GM21515 (cell line): ENCODE measurements at regions not wholly inside any gene's neighbourhood (a gene's known extent, or its start where the extent isn't known, plus 50 kb on each side); places are given as distances from the start of the nearest gene placed in this dataset.

ENCODE experiments used
- ATAC-seq: cut with Tn5 transposase; IDR thresholded peaks from one replicate; pipeline ENCODE4 v1.9.1; 2021; ENCODE audit not compliant: unreplicated experiment

DNA sequence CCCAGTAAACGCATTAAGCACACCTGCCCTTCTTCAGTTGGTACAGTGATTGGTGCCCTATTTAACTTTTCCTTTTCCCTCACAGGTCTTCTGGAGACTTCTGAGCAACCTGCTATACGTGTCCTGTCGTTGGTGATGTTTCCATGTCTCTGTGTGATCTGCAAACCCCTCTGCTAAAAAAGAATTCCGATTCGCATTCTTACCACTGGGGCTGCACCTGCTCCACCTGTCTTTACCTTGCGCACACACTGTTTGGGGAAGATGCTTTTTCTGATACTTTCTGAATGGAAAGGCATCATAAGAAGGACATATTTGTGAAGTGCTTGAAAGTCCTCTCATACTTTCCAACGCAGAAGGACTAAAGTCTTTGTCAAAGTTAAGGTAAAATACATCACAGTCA is 323.9 kb upstream of the SOX11 start:
- no peak for ATAC-seq

- no peak for ATAC-seq
Measured at GRCh38 chr2:5369510-5369909, 322.7 kb upstream of the SOX11 start.

DNA sequence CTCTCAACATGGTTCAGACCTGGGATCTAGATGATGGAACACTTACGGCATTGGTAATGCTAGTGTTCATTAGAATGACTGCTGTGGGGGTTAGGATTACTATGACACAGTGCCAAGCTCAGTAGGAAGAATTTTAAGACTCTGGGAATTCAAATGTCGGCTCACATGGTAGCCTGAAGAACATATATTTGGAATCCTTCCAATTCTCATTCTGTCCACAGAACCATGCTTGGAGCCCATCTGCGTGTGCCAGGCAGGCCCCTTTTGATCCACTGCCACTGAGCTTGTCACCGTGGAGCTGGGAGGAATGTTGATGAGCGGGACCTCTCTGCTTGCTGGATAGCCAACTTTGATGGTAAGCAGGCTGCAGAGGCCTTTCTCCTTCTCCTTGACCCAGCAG is 322.0 kb upstream of the SOX11 start:
- ATAC-seq = no peak

- no peak for ATAC-seq
Measured at GRCh38 chr2:5372141-5372540, 320.0 kb upstream of the SOX11 start.

- no peak for ATAC-seq
Measured at GRCh38 chr2:5373200-5373599, 319.0 kb upstream of the SOX11 start.

DNA sequence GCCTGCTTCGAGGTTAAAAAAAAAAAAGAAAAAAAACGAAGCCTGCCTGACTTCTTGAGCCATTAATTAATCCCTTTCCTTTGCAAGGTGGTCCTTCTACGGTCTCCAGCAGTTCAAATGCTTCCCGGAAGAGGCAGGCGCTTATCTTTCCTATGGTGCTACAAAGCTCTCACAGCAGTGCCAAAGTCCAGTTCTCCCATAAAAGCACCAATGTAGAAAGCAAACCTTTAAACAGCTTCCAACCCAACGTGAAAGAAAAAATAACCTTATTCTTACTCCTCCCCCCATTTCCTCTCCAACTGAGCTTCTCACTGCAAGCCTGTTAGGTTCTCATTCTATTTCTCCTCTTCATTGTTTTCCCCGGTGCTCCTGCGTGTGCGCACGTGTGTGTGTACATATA is 317.4 kb upstream of the SOX11 start:
- ATAC-seq = no peak

- no peak for ATAC-seq
Measured at GRCh38 chr2:5377323-5377722, 314.9 kb upstream of the SOX11 start.

DNA sequence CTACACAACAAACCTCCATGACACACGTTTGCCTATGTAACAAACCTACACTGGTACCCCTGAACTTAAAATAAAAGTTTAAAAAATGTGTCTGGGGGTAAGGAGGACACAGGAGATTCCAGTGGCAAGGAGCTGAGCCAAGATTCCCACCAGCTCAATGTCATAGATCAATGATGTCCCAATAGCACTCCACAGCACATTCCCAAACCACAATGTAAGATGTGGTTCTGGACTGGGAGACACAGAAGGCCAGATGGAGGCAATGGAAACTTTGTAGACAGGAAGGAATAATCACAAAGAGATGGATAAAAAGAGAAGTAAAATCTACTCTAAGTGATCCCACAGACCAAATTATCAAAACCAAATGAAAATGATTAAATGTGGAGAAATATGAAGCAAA is 312.4 kb upstream of the SOX11 start:
- ATAC-seq = no peak

GRCh38 chr2:5385596-5385995 is 306.6 kb upstream of the SOX11 start:
- ATAC-seq = no peak

DNA sequence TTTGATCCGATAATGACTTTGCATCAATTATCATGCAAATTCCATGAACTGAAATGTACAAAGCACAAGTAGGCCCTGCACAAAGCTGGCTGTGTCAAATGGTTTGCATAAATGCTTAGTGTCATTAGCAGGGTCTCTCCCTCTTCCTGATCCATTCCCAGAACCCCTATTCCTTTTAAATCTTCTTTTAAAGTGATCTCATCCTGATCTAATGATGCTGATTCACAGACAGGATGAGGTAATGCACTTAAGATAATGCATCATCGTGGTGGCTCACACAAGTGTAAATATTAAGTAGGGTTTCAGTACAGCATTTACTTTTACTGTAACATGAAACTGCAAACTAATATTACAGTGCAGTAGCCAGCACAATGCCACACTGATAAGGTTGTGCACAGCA is 304.8 kb upstream of the SOX11 start:
- no peak for ATAC-seq

GRCh38 chr2:5389740-5390139 is 302.4 kb upstream of the SOX11 start:
- ATAC-seq = no peak

DNA sequence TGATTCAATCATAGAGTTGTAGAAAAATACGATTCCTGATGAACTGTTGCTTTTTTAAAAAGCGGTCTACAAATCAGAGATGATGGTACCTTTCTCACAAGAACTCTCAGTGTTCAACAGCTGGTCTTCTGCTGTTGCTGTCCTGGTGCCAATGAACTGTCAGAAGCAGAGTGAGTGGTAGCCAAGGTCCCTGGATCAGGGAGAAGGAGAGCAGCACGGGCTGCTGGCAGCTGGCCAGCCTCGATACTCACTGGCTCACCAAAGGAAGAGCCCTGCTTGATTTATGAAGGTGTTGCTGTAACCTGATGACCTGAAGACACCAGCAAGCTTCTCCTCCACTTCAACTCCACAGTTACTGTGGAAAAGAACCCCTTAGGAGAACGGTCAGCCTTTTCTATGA is 300.8 kb upstream of the SOX11 start:
- no peak for ATAC-seq

GRCh38 chr2:5392658-5393057 is 299.5 kb upstream of the SOX11 start:
- no peak for ATAC-seq

GRCh38 chr2:5393474-5393873 is 298.7 kb upstream of the SOX11 start:
- no peak for ATAC-seq

DNA sequence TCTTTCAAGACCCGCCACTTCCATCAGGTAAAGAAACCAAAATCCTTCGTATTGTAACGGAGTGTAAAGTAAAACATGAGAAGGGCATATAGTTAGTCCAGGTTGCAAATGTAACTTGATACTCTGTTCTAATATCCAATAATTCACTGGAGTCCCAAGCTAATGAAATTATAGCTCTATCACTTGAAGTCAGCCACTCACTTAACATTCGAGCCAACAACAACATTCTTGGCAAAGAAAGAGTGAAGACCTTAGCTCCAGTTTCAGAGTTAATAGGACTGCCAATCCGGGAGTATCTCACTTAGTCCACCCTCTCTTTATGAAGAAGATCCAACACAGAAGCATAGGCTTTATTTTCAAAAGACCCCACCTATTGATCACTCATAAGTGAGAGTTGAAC is 298.0 kb upstream of the SOX11 start:
- ATAC-seq = no peak

DNA sequence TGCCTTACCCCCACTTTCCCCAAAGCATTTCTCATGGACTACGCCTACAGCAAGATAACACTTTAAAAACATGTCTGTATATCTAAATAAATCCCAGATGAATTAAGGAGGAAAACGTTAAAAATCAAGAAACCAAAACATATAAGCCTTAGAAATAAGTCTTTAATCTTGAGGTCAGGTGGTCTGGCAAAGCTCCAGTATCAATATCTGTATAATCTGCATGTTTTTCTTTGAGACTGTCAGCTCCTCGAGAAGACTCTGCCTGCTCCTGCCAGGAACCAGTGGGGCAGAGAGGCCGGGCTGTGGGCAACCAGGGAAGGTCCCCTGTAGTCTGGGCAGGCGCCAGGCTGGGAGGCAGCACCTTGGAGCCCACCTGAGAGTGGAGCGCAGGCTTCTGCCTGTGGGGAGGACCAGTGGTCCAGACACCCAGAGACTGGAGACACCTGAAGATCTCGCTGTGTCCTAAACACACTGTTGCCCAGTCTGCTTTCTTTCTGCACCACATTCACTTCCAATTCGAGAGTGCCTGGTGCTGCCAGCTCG is 291.0 kb upstream of the SOX11 start:
- no peak for ATAC-seq

- ATAC-seq = no peak
Measured at GRCh38 chr2:5403392-5403791, 288.8 kb upstream of the SOX11 start.

DNA sequence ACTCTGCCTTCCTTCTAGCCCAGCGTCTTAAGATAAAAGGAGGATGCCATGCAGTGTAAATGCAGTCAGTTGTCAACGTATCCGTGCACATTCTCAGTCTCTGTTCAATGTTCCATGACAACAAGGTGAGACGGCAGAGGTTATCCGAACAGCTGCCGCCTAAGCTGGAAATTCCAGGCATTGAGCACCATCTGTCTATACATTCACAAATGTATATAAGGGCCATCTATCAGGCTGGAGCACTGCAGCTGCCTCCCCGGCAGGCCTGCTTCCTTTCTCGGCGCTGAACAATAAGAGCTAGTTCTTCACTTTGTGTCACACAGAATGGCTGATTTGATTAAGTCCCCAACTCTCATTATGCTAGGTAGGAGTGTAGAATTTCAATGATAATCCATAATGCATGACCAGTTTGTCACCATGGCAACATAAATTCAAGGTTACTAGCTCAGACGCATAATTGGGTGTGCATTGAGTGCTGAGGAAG is 282.2 kb upstream of the SOX11 start:
- no peak for ATAC-seq

- ATAC-seq = no peak
Measured at GRCh38 chr2:5410991-5411700, 281.0 kb upstream of the SOX11 start.

GRCh38 chr2:5412001-5412400 is 280.2 kb upstream of the SOX11 start:
- no peak for ATAC-seq

DNA sequence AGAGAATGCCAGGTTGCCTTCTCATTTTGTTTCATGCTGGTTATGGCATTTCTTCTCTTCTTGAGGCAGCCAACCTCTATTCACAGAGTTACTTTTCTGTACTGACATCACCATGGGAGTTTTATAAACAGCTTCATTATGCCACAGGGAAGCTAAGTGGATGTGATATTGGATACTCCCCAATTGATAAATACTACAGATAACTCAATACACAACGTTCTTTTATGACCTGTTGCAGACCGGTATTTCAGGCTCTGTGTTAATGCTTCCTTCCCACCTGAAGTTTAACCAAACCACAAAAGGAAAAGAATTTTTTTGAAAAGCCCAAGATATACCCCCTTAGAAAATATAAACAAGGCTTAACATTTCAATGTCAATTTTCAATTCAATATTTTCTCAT is 258.3 kb upstream of the SOX11 start:
- no peak for ATAC-seq

DNA sequence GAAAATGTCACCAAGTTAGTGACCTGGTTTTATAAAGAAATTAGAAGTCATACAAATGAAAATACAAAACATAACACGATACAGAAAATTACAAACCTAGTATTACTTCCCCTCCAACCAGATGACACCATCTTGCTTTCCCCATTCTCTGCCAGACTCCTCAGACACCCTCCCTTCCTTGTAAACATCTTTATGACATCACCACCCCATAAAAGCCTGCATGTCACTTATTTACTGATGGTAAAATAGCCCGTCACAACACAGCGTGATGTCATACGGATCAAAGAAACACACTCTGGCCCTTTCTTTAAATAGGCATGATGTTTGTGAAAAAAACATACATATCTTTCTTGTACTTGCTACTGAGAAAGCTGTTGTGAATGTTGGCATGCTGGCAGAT is 254.8 kb upstream of the SOX11 start:
- ATAC-seq = no peak

- ATAC-seq = no peak
Measured at GRCh38 chr2:5440174-5440573, 252.0 kb upstream of the SOX11 start.
